GM12875 (cell line): ENCODE measurements at regions not wholly inside any gene's neighbourhood (a gene's known extent, or its start where the extent isn't known, plus 50 kb on each side); places are given as distances from the start of the nearest gene placed in this dataset.
"Not testable (repeated sequence)": the region's sequence is repeated elsewhere in the genome, so short reads cannot be mapped to it uniquely, and the experiment has no call there.

Experiments used
- H3K4me3 ChIP-seq: one replicate; pipeline ENCODE4 v1.5.1; 2011; ENCODE audit warnings: low read depth, low read length, control low read depth
- TF ChIP-seq, protein P1 (sequence below): IDR thresholded peaks from 2 replicates; pipeline ENCODE4 v1.5.1; 2011; ENCODE audit warnings: low read depth, mild to moderate bottlenecking, control low read depth, inconsistent platforms, low read length, moderate library complexity, borderline replicate concordance; ENCODE audit not compliant: insufficient read depth

DNA sequence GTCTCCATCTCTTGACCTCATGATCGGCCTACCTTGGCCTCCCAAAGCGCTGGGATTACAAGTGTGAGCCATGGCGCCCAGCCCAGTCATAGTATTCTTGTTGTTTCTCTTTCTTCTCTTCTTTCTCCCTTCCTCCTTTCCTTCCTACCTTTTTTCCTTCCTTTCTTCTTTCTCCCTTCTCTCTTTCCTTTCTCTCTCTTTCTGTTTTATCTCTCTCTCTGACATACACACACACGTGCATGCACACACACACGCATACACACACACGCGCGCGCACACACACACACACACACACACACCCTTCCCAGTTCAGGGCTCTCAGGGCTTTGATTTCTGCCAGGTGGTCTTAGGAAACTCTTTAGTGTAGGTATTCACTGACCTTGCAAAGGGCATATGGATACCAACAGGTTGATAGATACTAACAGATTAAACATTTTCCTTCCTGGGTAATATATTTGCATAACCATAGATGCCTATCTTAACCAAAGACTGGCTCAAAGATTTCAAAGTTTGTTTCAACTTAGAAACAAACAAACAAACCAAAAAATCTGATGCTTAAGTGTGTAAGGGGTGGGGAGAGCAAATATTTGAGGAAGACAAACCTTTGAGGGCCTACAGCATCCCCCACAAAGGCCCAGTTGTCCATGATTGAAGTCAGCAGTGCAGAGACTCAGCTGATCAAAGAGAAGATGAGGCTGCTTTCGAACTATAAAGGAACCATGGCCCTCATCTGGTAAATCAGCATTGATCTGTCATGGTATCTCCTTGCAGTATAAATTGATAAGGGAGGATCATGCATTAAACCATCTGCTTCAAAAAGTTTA, 288.2 kb upstream of the SEMA6A start:
- TF ChIP-seq, protein P1, sequence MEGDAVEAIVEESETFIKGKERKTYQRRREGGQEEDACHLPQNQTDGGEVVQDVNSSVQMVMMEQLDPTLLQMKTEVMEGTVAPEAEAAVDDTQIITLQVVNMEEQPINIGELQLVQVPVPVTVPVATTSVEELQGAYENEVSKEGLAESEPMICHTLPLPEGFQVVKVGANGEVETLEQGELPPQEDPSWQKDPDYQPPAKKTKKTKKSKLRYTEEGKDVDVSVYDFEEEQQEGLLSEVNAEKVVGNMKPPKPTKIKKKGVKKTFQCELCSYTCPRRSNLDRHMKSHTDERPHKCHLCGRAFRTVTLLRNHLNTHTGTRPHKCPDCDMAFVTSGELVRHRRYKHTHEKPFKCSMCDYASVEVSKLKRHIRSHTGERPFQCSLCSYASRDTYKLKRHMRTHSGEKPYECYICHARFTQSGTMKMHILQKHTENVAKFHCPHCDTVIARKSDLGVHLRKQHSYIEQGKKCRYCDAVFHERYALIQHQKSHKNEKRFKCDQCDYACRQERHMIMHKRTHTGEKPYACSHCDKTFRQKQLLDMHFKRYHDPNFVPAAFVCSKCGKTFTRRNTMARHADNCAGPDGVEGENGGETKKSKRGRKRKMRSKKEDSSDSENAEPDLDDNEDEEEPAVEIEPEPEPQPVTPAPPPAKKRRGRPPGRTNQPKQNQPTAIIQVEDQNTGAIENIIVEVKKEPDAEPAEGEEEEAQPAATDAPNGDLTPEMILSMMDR: no peak
- H3K4me3 ChIP-seq: no peak overlapping the region

DNA sequence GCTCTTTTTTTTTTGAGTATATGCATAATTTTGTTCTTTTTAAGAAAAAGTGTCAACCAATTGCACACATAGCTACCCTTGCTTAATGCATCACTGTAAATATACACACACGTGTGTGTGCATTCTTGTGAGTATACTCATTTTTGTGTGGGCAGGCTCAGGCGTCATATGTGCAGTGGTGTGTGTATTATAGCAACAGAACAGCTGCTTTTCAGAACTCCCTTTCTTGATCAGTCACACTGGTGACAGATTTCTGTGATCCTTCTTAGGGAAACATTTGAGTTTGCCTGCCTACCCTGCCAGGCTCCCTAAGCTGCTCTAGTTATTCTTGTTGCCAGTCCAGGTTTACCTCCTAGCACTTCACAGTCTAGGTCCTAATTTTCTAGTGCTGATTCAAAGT, 287.0 kb upstream of the SEMA6A start:
- TF ChIP-seq, protein P1: no peak
- H3K4me3 ChIP-seq: no peak overlapping the region

DNA sequence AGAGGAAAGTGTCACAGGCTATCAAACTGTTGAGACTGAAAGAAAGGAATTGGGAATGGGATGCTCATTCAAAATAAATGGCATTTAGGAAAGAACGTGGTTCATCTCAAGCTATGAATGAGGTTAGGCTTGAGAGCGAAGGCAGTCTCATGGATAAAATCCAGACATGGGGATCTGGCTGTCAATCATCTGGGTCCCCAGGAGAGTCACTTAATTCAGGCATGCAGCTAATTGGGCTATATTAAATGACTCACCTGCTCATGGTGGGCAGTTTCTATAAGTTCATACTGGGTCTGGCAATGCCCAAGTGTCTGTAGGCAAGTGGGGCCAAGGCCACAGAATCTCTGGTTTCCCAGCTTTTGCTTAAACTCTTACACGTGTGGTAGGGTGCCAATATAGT, 286.5 kb upstream of the SEMA6A start:
- no peak overlapping the region for H3K4me3 ChIP-seq
- TF ChIP-seq, protein P1: no peak

DNA sequence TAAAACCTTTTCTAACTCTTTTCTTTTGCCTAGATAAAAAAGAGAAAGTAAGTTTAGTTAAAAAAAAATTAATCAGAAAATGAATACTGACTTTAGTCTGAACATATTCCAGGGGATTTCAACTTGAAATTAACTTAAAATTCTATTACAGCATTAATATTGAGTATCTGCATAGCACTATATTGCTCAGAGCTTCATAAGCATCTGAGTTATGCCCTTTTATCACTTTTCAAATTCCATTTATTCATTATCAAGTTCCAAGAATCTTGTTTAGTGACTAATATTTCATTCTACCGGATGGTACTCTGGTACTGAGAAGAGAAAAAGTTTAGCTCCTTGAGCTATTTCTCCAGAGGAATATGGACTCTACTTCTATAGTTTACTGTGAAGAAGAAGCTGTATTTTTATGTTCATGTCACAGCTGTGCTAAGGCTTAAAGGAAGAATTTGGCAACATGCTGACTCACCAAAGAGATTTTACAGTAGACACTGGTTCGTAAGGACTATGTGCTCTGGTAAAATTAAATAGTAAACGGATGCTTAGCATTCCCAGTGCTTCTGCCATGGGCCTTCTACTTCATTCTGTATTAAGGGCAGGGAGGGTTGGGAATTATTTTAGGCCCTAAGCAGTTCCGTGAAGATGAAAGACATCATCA, 285.2 kb upstream of the SEMA6A start:
- TF ChIP-seq, protein P1: no peak
- no peak overlapping the region for H3K4me3 ChIP-seq

DNA sequence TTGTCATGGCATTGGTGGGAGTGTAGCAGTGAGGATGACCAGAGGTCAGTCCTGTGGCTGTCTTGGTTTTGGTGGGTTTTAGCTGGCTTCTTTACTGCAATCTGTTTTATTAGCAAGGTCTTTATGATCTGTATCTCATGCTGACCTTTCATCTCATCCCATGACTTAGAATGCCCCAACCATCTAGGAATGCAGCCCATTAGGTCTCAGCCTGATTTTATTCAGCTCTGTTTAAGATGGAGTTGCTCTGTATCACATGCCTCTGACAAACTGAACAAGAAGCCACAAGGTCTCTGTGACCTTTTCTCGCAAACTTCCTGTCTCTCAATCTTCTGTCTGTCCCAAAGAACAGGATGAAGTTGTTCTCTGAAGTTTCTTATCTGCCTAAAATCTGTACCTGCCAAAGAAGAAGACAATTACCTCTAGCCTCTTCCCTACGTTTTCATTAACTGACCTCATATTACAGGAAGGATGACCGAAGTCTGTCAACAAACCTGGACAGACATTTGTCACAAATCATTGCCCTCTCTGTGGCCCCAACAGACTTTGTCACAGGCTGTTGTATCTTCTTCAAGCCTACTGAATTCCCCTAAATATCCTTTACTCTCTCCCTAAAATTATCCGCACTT, 284.2 kb upstream of the SEMA6A start:
- TF ChIP-seq, protein P1: no peak
- no peak overlapping the region for H3K4me3 ChIP-seq

DNA sequence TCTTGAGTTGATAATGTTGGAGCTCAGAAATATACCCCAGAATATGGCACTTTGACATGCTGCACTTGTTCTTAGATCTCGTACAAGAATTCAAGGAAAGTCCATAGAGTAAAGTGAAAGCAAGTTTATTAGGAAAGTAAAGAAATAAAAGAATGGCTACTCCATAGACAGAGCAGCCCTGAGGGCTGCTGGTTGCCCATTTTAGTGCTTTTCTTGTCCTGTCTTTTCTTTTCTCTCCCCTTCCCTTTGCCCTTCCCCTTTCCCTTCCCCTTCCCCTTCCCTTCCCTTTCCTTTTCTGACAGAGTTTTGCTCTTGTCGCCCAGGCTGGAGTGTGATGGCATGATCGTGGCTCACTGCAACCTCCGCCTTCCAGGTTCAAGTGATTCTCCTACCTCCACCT, 283.4 kb upstream of the SEMA6A start:
- H3K4me3 ChIP-seq: not testable (repeated sequence)

DNA sequence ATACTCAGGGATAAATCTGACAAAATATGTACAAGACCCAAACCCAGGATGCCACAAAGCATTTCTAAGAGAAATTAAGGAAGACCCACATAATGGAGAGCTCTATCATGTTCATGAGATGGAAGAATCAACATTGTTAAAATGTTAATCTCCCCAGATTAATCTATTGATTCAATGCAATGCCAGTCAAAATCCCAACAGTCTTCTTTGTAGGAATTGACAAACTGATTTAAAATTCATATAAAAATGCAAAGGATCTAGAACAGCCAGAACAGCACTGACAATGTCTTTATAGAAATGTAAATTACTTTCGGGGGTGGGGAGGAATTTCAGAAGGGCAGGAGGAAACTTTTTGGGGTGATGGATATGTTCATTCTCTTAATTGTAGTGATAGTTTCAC, 281.6 kb upstream of the SEMA6A start:
- TF ChIP-seq, protein P1: no peak

More for the DNA sequence above, 281.6 kb upstream of the SEMA6A start:
- no peak overlapping the region for H3K4me3 ChIP-seq
